ENCODE measurements at regions not wholly inside any gene's neighbourhood (a gene's known extent, or its start where the extent isn't known, plus 50 kb on each side); places are given as distances from the start of the nearest gene placed in this dataset.

DNA sequence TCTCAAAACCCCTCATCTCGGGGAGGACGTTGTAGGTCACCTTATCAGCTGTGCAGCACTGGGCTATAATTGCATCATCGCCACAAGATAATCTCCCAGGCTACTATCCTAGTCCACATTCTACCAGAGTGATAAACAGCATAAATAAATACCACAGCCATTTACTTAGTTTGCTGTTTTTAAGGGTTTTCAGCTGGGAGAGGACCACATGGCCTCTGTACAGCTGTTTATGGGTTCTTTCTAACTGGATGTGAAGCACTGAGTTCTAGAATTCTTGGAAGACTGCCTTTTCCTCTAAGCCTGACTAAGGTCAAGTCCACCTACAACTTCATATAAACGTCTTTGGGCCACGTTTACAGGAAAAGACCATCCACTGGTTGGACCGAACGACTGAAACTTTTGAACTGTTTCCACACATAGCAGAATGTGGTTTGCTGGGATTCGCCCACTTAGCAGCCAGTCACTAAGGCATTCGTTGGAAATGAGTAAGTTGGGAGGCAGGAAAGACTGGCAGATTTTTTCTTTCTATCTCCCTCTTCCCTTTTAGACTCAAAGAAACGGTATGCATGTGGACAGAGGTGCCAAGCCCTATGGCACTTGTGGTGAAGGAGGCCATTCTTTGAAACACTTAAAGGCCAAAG lies 752.5 kb upstream of the SGCG start:
- H2BK12ac ChIP-seq (ENCODE audit: low read depth, low read length) = no peak overlapping the region
- no peaks in the 10 kb centered on the region for H3K79me1 ChIP-seq (ENCODE audit: low read depth, low read length)
- H3K9ac ChIP-seq (replicated peaks in 1 of 4; ENCODE audit: extremely low read depth in 1 of 4, low read depth in 3 of 4, low read length in 3 of 4) = no peak overlapping the region
- WGBS, 2 experiments (ENCODE audit: extremely low coverage in 1 of 2, insufficient coverage in 1 of 2, insufficient read length in 1 of 2, insufficient replicate concordance in 2 of 2, low coverage in 1 of 2, low lambda C conversion rate in 2 of 2, missing lambda C conversion rate in 1 of 2) = 86% methylated on average over 10 of the region's 10 CpGs; no CpG with 5 or more reads in 1 of the 2 experiments
- H3K56ac ChIP-seq (replicated peaks; ENCODE audit: insufficient read length, low read depth, low read length) = no peak overlapping the region
- H2BK20ac ChIP-seq (ENCODE audit: low read length) = no peak overlapping the region
- no peak overlapping the region for H3K18ac ChIP-seq (ENCODE audit: extremely low read depth, low read length)
- FAIRE-seq = no peak
- TF ChIP-seq POLR2AphosphoS5 (IDR thresholded peaks at IDR 0.05; ENCODE audit: low read depth, low read length) (no peak), MAFK (IDR thresholded peaks at IDR 0.05; ENCODE audit: low read depth, low read length) (no peak), BACH1 (IDR thresholded peaks at IDR 0.05; ENCODE audit: low read length) (no peak), YY1 (IDR thresholded peaks at IDR 0.05; ENCODE audit: low read depth, low read length) (no peak), ATF3 (IDR thresholded peaks at IDR 0.05; ENCODE audit: insufficient read depth, low read depth, low read length) (no peak), NRF1 (IDR thresholded peaks at IDR 0.05; ENCODE audit: low read depth, low read length) (no peak), KDM5A (IDR thresholded peaks at IDR 0.05; ENCODE audit: low read length) (no peak), KDM4A (IDR thresholded peaks at IDR 0.05; ENCODE audit: low read depth, low read length, severe bottlenecking) (no peak), RFX5 (IDR thresholded peaks at IDR 0.05; ENCODE audit: borderline replicate concordance, low read depth, low read length) (no peak), SIRT6 (IDR thresholded peaks at IDR 0.05; ENCODE audit: low read length) (no peak), CHD2 (IDR thresholded peaks at IDR 0.05; ENCODE audit: low read length) (no peak), TAF7 (optimal IDR thresholded peaks at IDR 0.05; ENCODE audit: borderline replicate concordance, low read depth, low read length) (no peak)
- no peaks in the 10 kb centered on the region for H3K36me3 ChIP-seq (ENCODE audit: control insufficient read depth in 2 of 4, insufficient read depth in 4 of 4, low read length in 3 of 4)
- no peak overlapping the region for H3K14ac ChIP-seq (ENCODE audit: insufficient read length)
- no peak overlapping the region for H2AFZ ChIP-seq (ENCODE audit: low read length)
- DNase-seq (ENCODE audit: low read depth in 1 of 2, low spot score in 2 of 2) = no peak
- H4K8ac ChIP-seq (ENCODE audit: extremely low read depth, insufficient read depth, low read length) = no peak overlapping the region
- no peaks in the 10 kb centered on the region for H3K9me3 ChIP-seq (ENCODE audit: insufficient read depth in 2 of 2, low read depth in 1 of 2, low read length in 1 of 2)
- no peaks in the 10 kb centered on the region for H3K4me1 ChIP-seq (replicated peaks in 1 of 4; ENCODE audit: control insufficient read depth in 3 of 4, insufficient read depth in 4 of 4, low read length in 3 of 4)
- H2BK5ac ChIP-seq (ENCODE audit: low read depth, low read length) = no peak overlapping the region
- no peak overlapping the region for H3K4me3 ChIP-seq (ENCODE audit: extremely low read depth in 1 of 4, insufficient read depth in 2 of 4, low read depth in 3 of 4, low read length in 4 of 4)
- H4K5ac ChIP-seq (ENCODE audit: insufficient read length, low read depth, low read length) = no peak overlapping the region
- no peak overlapping the region for H2BK15ac ChIP-seq (ENCODE audit: low read length)
- ChIA-PET CTCF (ENCODE audit: partially characterized antibody) (no interaction called here), POLR2A (ENCODE audit: partially characterized antibody) (no interaction called here)
- no peaks in the 10 kb centered on the region for H3K79me2 ChIP-seq (ENCODE audit: control insufficient read depth in 1 of 2, insufficient read depth in 2 of 2, low read length in 2 of 2)
- H4K91ac ChIP-seq (replicated peaks; ENCODE audit: insufficient read length, low read length) = no peak overlapping the region
- H3K23me2 ChIP-seq (ENCODE audit: low read depth, low read length) = no peaks in the 10 kb centered on the region
- no peaks in the 10 kb centered on the region for H4K20me1 ChIP-seq (replicated peaks in 1 of 2; ENCODE audit: control insufficient read depth in 1 of 2, insufficient read depth in 2 of 2, low read length in 2 of 2)
- no peak overlapping the region for H3K27ac ChIP-seq (ENCODE audit: low read depth, low read length)
- no peak overlapping the region for H3K4ac ChIP-seq (replicated peaks; ENCODE audit: insufficient read length, low read depth, low read length)
- no peak overlapping the region for H3K4me2 ChIP-seq (ENCODE audit: insufficient read depth in 1 of 2, low read depth in 2 of 2, low read length in 2 of 2)
- no peak overlapping the region for H3K23ac ChIP-seq (ENCODE audit: insufficient read length)
- H2AK5ac ChIP-seq (ENCODE audit: low read depth, low read length) = no peak overlapping the region
- no peak overlapping the region for H2BK120ac ChIP-seq (replicated peaks; ENCODE audit: low read depth, low read length)
- H3K27me3 ChIP-seq (replicated peaks in 1 of 4; ENCODE audit: control insufficient read depth in 3 of 4, extremely low read depth in 1 of 4, insufficient read depth in 3 of 4, low read length in 3 of 4) = no peaks in the 10 kb centered on the region
